Germinal center (tissue), 1 donor: ENCODE measurements at regions not wholly inside any gene's neighbourhood (a gene's known extent, or its start where the extent isn't known, plus 50 kb on each side); places are given as distances from the start of the nearest gene placed in this dataset.
"Not testable (repeated sequence)": the region's sequence is repeated elsewhere in the genome, so short reads cannot be mapped to it uniquely, and the experiment has no call there.

Experiments
- DNase-seq: peaks from one replicate; pipeline ENCODE4 v3.0.0; 2012; ENCODE audit warnings: mixed read lengths, low spot score

DNA sequence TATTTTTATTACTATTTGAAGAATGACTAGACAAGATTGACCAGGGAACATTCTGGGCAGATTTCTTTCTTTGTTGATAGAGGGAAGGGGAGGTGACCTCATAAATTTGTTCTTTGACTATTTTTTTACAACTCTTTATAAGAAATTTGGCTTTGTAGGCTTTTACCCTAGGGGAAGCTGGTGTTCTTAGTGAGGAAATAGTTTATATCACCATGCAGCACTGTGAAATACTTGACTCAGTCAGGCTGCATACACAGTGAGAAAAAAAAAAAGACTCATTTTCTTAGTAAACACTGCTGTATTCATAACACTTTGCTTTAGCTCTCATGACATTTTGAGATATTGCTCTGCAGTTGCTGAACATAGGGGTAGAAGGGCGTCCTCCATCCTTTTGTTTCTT, 336.6 kb upstream of the PIK3R1 start:
- no peak for DNase-seq

DNA sequence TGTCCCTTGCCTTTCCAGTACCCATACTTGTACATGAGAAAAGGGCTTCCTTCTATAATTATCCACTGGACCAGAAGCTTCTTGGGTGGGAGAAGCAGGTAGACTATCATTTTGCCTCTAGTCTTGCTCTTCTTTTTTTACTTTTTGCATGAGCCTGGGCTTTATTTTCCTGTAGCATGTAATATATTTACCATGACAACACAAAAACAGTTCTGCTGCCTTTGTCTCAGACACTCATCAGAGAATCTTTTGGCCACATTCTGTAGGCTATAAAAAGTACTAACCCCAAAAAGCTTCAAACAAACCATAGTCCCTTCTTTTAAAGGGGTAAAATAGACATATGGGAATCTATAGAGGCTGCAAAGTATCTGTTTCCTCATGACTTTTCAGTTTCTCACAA, 339.2 kb upstream of the PIK3R1 start:
- DNase-seq, result no peak

DNA sequence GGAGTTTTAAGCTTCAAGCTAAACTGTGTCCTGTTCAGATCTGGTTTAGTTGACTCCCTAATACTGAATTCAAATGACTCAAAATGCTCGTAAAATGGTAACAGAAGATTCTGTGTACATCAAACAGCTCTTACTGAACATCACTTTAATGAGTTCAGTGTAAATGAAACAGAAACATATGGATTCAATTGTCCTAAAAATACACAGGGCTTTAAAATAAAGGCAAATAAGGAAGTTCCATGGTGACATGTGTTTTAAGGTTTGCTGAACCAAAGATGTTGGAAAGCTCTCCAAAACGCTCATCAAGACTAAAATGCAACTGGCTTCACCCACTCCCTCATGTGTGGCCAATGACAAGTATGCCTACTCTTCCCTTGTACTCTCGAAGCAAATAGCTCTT, 340.0 kb upstream of the PIK3R1 start:
- DNase-seq, result no peak

DNA sequence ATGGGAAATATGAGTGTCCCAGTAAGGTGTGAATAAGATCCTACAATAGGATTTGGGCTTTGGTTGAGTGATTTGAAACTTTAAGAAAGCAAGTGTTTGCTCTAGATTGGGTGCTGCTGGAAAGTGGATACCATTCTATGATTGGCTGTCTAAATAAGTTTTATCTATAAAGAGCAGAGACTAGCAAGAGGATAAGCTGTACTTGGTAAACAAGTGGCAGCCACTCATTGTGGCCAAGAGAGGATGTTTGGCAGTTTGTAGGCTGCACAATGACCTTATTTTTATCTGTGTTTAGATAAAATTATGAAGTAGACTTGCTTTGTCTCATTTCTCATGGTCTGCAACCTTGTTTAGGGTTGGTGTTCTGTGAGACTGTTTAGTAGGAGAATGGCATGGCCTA, 341.6 kb upstream of the PIK3R1 start:
- DNase-seq, result no peak

DNA sequence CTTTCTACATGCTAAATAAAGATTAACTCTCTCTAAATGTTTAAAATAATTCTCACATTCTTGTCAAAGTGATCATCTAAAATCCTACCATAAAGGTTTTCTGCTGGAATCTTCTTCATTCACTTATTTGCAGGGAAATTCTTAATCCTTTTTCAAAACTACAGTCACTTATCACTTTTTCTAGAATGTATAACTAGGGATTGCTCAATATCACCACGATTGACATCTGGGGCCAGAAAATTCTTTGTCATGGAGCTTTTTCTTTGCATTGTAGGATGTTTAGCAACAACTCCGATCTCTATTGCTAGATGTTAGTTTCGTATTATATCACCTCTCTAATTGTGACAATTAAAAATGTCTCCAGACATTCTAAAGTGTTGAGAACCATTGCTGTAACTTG, 344.9 kb upstream of the PIK3R1 start:
- DNase-seq, result no peak

DNA sequence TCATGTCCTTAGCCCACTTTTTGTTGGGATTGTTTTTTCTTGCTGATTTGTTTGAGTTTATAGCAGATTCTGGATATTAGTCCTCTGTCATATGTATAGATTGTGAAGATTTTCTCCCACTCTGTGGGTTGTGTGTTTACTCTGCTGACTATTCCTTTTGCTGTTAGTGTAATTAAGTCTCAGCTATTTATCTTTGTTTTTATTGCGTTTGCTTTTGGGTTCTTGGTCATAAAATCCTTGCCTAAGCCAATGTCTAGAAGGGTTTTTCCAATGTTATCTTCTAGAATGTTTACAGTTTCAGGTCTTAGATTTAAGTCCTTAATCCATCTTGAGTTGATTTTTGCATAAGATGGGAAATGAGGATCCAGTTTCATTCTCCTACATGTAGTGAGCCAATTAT, 351.2 kb upstream of the PIK3R1 start:
- DNase-seq, result not testable (repeated sequence)

DNA sequence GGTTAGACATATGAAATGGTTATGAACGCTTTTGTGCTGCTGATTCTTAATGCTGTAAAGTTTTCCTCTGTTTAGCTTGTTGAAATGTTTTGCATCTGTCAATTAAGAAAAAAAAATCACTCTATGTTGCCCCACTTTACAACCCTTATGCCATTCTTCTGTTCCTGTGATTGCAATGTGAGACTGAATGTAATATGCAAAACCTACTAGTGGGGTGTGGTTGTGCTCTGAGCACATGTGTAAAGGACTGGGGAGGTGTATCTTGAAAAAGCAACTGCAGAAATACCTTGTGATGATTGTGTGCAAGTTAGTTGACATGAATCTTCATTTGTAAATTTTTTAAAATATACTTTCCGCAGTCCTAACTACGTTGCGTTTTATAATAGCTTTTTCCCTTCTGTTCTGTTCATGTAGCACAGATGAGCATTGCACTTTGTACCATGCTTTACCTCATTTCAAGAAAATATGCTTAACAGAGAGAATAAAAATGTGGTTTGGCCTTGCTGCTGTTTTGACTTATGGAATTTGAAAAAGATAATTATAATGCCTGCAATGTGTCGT, 357.0 kb upstream of the PIK3R1 start:
- no peak for DNase-seq

DNA sequence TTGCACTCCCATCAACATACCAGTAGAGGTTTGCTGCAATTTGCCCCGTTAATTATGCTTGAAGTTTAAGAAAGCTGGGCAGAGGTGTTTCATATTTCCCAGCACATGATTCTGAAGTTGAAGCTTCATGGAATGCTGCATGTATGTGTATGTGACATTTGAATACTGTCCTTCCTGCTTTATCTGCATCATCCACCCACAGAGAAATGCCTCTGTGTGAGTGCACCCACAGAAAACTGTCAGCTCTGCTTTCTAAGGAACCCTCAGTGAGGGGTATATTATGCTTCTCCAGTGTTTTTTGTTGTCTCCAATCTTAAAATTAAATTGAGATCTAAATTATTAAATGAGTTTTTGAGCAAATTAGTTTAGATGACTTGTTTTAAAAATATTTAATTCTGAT, 358.1 kb upstream of the PIK3R1 start:
- DNase-seq, result no peak

DNA sequence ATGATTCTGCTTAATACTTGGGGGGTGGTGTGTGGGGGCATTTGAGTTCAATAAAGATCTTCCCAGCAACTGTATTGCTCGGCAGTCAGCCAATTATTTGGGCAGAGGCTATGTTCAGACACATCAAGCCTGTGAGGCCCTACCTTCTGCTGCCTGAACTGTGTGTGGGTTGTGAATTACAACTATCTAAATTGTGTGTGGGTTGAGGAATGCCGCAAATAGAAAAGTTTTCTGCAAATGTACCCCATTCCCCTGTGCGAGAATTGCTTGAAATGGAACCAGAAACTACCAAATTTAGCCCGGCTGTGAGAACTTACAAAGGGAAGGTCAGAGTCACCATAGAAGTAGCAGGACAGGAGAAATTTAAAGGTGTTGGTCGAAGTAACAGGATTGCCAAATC, 360.0 kb upstream of the PIK3R1 start:
- no peak for DNase-seq

DNA sequence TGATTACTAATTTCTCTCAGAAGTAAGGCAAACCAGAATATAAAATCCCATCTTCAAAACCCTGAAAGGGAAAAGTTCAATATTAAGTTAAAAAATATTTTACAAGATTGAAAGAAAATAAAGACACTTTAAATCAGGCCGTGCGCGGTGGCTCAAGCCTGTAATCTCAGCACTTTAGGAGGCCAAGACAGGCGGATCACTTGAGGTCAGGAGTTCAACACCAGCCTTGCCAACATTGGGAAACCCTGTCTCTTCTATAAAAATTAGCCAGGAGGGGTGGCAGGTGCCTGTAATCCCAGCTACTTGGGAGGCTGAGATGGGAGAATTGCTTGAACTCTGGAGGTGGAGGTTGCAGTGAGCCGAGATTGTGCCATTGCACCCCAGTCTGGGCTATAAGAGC, 364.6 kb upstream of the PIK3R1 start:
- not testable (repeated sequence) for DNase-seq

DNA sequence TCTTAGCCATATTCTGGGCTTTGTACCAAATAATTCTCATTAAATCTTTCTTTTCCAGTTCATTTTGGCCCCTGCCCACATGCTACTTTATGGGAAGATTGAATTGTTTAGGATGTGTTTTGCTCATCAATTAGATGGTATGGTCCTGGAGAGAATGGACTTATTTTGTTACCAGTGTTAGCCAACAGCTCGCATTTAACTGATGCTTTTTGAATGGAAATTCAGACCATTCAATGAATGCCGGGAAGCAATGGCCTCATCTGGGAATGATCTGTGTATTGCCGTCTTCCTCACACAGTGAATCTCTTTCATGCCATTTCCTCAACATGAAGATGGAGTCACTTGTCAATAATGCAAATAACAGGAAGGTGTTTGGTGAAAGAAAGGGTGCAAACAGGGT, 370.6 kb upstream of the PIK3R1 start:
- no peak for DNase-seq

DNA sequence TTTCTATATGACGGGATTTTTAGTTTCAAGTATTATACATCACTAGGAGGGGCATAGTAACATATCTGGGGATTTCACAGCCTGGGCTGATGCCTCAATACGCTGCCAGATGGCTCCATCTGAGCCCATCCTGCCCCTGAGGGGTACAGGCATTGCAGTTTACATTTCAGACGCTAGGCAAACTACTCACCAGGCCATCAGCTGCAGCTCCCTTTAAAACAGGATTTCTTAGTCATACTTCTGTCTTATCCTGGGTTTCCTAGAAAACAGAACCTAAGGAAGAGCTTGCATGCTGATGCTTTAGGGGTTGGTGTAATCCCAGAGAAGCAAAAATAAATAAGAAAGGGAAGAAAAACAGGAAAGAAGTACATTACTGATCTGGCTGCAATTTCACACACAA, 372.8 kb upstream of the PIK3R1 start:
- DNase-seq, result no peak

DNA sequence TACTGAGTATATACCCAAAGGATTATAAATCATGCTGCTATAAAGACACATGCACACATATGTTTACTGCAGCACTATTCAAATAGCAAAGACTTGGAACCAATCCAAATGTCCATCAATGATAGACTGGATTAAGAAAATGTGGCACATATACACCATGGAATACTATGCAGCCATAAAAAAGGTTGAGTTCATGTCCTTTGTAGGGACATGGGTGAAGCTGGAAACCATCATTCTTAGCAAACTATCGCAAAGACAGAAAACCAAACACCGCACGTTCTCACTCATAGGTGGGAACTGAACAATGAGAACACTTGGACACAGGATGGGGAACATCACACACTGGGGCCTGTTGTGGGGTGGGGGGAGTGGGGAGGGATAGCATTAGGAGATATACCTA, 378.3 kb upstream of the PIK3R1 start:
- DNase-seq, result not testable (repeated sequence)

DNA sequence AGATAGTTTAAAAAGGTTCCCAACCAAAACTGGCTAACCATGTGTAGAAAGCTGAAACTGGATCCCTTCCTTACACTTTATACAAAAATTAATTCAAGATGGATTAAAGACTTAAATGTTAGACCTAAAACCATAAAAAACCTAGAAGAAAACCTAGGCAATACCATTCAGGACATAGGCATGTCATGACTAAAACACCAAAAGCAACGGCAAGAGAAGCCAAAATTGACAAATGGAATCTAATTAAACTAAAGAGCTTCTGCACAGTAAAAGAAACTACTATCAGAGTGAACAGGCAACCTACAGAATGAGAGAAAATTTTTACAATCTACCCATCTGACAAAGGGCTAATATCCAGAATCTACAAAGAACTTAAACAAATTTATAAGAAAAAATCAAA, 379.1 kb upstream of the PIK3R1 start:
- not testable (repeated sequence) for DNase-seq

DNA sequence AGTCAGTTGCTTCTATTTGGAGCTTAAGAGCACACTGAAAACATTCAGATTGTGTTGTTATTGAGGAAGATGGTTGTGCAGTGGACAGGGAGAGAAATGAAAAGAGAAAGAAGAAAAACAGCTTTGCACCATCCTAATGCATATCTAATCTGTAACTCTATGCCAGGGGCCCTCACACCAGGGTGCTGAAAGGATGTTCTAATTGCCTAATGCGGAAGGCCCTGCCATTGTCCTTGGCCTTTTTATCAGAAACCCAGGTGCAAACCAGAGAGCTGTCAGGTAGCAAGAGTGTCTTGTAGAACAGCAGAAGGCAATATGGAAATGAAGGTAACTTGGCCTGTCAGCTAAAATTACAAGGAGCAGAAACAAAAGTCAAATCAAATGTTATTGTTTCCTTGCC, 384.5 kb upstream of the PIK3R1 start:
- no peak for DNase-seq

DNA sequence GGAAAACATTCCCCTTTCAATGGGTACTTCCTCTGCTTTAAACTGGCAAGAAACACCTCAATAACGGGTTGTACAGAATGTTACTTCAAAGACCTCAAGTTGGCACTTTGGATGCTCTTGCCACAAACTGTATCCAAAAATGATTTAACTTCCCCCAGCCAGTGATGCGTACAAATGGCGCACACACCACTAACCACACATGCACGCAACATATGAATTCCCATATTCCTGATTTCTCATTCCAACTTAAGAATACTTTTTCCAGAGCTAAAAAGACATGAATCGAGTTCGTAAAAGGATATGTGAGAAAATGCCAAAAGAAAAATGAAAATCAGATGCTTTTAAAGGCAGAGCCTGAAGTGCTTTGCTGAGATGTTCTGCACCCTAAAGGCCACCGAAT, 388.0 kb upstream of the PIK3R1 start:
- DNase-seq, result no peak

DNA sequence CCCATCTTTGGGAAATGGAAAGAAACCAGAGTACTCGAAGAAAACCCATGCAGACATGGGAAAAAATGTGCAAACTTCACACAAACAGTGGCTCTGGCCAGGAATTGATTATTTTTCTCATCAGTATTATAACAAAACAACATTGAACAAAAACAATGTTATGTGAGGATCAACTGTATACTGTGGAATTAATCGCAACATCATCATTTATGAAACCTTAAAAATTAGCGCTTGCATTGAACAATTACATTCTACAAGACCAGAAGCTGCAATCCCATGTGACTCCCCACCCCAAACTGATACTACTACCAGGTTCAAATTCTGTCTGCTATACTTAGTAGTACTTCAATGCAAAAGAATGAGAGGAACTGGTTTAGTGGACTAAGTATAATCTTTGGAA, 390.7 kb upstream of the PIK3R1 start:
- no peak for DNase-seq

DNA sequence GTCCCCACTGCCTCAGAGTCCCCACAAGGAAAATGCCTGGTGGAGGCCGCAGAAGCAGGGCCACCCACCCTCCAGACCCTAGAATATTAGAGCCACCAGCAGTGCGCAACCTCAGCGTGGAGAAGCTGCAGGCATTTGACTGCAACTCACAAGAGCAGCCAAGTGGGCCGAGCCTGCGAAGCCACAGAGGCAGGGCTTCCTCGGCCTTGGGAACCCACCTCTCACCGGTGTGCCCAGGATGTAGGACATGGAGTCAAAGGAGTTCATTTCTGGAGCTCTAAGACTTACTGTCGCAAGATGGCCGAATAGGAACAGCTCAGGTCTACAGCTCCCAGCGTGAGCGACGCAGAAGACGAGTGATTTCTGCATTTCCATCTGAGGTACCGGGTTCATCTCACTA, 397.9 kb upstream of the PIK3R1 start:
- no peak for DNase-seq

DNA sequence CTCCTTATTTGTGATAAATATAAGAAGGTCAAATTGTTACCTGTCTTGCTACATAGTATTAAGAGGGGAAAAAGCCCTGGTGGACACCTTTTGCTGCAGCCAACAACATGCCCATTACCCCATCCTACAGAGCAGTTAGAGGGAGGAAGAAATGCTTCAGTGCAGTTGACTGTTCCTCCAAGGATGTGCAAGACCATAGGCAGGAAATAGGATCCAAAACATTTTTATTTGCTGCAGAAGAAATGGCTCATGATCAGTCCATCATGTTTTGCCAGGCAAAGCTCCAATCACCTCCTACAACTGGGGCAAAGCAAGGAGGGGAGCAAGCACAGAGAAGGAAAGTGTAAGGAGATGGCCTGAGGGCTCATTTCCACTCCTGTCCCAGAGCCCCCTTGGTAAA, 399.1 kb upstream of the PIK3R1 start:
- no peak for DNase-seq

DNA sequence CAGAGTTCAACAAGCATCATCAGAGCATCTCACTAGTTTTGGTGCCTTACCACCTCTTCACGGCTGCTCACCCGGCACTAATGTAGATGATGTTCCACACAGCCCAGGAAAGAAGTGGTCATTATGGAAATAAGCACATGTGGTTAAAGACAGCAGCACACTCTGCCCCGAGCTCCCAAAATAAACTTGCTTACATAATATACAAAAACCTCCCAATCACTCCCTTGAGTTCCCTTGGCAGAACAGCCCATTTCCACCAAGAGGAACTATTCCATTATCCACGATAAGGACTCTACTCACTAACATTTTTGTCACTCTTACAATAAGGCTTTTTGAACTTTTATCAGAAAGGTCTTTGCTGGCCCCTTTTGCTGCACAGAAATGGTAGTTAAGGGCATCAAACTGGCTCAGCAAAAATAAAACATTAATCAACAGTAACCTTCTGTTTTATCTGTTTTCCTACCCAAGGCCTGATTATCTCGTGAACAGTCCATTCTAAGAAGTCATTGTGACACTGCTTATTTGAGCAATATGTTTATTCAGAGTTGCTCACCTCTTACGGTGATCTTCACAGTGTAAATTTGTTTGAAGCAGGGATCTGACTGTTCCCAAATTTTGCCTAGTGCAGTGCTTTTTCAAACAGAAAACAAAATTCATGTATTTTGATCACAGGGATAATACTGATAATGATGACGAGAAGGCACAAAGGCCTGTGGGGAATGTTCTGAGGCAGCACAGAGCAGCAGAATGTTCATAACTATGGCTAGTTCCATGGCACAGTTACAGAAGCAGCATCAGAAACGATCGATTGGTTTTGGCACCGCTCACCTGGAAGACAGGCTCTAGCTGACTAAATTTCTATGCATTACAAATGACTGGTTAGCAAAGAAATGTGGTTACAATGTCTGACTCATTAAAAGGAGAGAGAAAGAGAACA, 399.8 kb upstream of the PIK3R1 start:
- DNase-seq, result no peak

DNA sequence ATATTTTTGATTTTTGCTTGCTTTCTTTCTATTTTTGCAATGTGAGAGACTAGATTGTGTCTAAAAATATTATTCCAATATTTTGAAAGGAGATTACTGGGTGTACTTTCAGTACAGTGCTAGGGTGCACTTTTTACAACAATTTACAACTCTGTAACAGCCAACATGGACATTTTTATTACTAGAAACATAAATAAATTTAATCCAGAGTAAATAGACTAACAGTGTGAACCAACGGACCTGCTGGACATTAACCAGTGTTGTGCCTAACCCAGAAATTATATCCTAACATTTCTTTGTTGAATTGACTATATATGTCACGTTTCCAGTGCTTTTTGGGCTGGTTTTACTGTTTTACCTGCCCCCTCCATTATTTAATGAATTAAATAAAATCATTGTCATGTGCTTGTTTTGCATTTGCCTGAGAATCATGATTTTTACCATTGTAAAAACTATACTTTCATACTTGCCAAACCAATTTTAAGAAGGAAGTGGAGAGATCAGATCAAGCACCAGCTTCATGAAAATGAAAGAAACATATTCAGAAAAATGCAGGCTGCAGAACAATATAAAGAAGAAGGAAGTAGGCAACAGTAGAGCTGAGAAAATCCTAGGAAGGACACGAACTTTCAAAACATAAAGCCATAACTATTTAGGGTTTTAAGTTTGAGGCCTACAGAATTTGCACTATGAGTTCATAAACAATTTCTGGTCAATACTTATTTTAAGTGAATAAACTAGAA, 400.8 kb upstream of the PIK3R1 start:
- no peak for DNase-seq

DNA sequence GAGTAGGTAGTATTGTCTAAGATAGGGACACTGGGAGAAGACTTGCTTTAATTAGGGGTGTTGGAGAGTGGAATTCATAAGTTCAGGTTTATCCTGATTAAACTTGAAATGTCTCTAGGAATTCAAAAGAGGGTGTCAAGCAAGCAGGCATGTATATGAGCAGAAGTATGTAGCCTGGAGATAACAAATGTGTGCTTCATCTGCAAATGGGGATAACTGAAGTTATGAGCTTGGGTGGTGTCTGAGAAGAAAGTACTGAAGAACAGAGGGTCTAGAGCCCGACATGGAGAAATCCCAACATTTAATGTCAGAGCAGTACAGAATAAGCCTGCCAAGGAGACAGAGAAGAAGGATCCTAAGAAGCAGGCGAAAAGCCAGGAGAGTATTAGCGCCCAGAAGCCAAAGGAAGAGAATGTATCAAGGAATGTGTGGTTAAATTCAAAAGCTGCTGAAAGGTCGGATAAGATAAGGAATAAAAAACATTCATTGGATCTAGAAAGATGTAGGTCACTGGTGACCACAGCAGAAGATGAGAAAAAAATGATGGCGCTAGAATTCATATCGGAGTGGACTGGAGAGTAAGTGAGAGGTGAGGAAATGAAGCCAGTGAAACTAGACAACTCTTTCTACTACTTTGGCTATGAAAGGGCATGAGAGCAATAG, 401.5 kb upstream of the PIK3R1 start:
- no peak for DNase-seq

DNA sequence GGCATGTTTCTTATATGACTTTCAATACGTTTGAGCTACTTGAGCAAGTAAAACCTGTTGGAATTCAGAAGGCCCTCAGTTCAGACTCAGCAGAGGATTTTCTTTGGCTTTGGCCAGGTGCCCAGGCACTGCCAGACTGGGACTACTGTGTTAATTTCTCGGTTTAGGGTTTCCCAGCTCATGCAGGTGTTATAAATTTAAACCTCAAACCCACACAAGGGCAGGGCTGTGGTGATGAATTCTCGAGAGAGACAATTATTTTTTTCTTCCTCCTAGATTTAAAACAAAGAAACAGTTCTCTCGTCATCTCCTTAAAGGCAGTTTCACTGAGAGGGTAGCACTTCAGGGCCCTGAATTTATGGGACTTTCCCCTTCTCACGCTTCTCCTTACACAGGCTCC, 406.0 kb upstream of the PIK3R1 start:
- DNase-seq, result no peak
